ENCODE measurements at regions not wholly inside any gene's neighbourhood (a gene's known extent, or its start where the extent isn't known, plus 50 kb on each side); places are given as distances from the start of the nearest gene placed in this dataset.
"Not testable (repeated sequence)": the region's sequence is repeated elsewhere in the genome, so short reads cannot be mapped to it uniquely, and the experiment has no call there.

DNA sequence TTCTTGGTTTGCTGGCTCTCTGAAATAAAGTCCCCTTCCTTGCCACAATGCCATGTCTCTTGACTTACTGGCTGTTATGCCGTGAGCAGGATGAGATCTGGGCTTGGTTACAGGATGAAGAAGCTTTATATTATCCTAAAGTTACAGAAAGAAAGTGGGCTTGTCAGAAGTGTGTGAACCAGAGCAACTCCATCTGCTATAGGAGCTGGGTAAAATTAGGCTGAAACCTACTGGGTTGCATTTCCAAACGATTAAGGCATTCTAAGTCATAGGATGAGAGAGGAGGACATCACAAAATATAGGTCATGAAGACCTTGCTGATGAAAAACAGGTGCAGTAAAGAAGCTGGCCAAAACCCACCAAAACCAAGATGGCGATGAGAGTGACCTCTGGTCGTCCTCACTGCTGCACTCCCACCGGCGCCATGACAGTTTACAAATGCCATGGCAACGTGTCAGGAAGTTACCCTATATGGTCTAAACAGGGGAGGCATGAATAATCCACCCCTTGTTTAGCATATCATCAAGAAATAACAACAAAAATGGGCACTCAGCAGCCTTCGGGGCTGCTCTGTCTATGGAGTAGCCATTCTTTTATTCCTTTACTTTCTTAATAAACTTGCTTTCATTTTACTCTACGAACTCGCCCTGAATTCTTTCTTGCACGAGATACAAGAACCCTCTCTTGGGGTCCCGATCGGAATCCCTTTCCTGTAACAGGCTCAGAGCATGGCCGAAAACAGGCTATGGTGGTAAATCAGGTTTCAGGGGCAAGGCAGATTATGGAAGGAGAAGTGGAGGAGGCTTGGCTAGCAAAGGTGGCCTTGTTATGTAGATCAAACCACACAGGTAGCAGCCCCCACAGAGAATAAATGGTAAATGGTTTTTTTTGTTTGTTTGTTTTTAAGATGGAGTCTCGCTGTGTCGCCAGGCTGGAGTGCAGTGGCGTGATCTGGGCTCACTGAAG lies 81.3 kb upstream of the C16orf82 start:
- no peak for TF ChIP-seq CTCF (IDR thresholded peaks at IDR 0.05)

DNA sequence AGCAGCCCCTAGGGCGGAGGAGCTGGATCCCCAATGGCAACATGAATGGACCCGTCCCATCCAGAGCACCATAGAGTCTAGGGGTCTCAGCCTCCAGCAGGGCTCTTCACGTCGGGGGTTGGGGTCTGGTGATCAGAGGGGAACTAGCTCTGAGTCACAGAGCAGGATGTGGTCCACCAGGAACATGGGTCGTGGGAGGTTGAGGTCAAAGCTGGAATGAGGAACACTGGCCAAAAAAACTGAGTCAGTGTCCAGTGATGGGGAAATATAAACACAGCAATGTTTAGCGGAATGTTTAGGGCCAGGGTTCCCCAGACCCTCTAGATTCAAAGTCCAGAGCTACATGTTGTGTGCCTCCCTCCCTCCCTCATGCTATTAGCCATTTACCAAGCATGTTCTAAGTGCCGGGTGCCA lies 79.1 kb upstream of the C16orf82 start:
- no peak for TF ChIP-seq CTCF (IDR thresholded peaks at IDR 0.05)
- no peak overlapping the region for H3K4me3 ChIP-seq
- H3K9me3 ChIP-seq, result no peaks in the 10 kb centered on the region
- DNase-seq (ENCODE audit: low spot score) (no peak), ATAC-seq (ENCODE audit: insufficient number of reproducible peaks, low FRiP score, low read depth) (no peak)
- H3K4me1 ChIP-seq (ENCODE audit: control insufficient read depth in 1 of 2, low read depth in 2 of 2), result no peaks in the 10 kb centered on the region
- H3K27ac ChIP-seq, result no peak overlapping the region
- no peaks in the 10 kb centered on the region for H3K27me3 ChIP-seq (replicated peaks; ENCODE audit: insufficient read depth)
- no peaks in the 10 kb centered on the region for H3K36me3 ChIP-seq

More for the DNA sequence above, 81.3 kb upstream of the C16orf82 start:
- Histone ChIP-seq H3K36me3 (no peaks in the 10 kb centered on the region), H3K27ac (no peak overlapping the region), H3K4me3 (no peak overlapping the region), H3K4me1 (ENCODE audit: control insufficient read depth in 1 of 2, low read depth in 2 of 2) (no peaks in the 10 kb centered on the region), H3K9me3 (no peaks in the 10 kb centered on the region), H3K27me3 (replicated peaks; ENCODE audit: insufficient read depth) (no peaks in the 10 kb centered on the region)
- ATAC-seq (ENCODE audit: insufficient number of reproducible peaks, low FRiP score, low read depth), result no peak
- DNase-seq (ENCODE audit: low spot score), result no peak

- H3K4me3 ChIP-seq, result no peak overlapping the region
- H3K4me1 ChIP-seq (ENCODE audit: control insufficient read depth in 1 of 2, low read depth in 2 of 2), result no peaks in the 10 kb centered on the region
- no peak for TF ChIP-seq CTCF (IDR thresholded peaks at IDR 0.05)
- no peak for ATAC-seq (ENCODE audit: insufficient number of reproducible peaks, low FRiP score, low read depth)
- H3K27me3 ChIP-seq (replicated peaks; ENCODE audit: insufficient read depth), result no peaks in the 10 kb centered on the region
- H3K36me3 ChIP-seq, result no peaks in the 10 kb centered on the region
- no peak for DNase-seq (ENCODE audit: low spot score)
- H3K27ac ChIP-seq, result no peak overlapping the region
- no peaks in the 10 kb centered on the region for H3K9me3 ChIP-seq
These were observed 78.5 kb upstream of the C16orf82 start for GRCh38 chr16:26988186-26988585.

GRCh38 chr16:26990384-26991120 lies 76.2 kb upstream of the C16orf82 start:
- DNase-seq (ENCODE audit: low spot score), result not testable (repeated sequence)

GRCh38 chr16:26992666-26993349 lies 73.9 kb upstream of the C16orf82 start:
- no peak for TF ChIP-seq CTCF (IDR thresholded peaks at IDR 0.05)
- Histone ChIP-seq H3K4me3 (no peak overlapping the region), H3K27ac (no peak overlapping the region), H3K36me3 (no peaks in the 10 kb centered on the region), H3K27me3 (replicated peaks; ENCODE audit: insufficient read depth) (no peaks in the 10 kb centered on the region), H3K9me3 (no peaks in the 10 kb centered on the region), H3K4me1 (ENCODE audit: control insufficient read depth in 1 of 2, low read depth in 2 of 2) (no peaks in the 10 kb centered on the region)
- DNase-seq (ENCODE audit: low spot score) (no peak), ATAC-seq (ENCODE audit: insufficient number of reproducible peaks, low FRiP score, low read depth) (no peak)

More at GRCh38 chr16:26990384-26991120, 76.2 kb upstream of the C16orf82 start:
- not testable (repeated sequence) for H3K27ac ChIP-seq; H3K4me3 ChIP-seq; H3K4me1 ChIP-seq (ENCODE audit: control insufficient read depth in 1 of 2, low read depth in 2 of 2); H3K27me3 ChIP-seq (replicated peaks; ENCODE audit: insufficient read depth); H3K36me3 ChIP-seq; H3K9me3 ChIP-seq; ATAC-seq (ENCODE audit: insufficient number of reproducible peaks, low FRiP score, low read depth)
